NCI-H2029 (cell line): ENCODE measurements at regions not wholly inside any gene's neighbourhood (a gene's known extent, or its start where the extent isn't known, plus 50 kb on each side); places are given as distances from the start of the nearest gene placed in this dataset.

Source experiments
- DNase-seq: peaks from one replicate; lab custom pipeline; 2025; lab: John Stamatoyannopoulos, UW

GRCh38 chrX:38887222-38887621 is 86.0 kb downstream of the MID1IP1 start:
- DNase-seq, result no peak

GRCh38 chrX:38890326-38890725 is 89.1 kb downstream of the MID1IP1 start:
- DNase-seq, result no peak

GRCh38 chrX:38890963-38891362 is 89.7 kb downstream of the MID1IP1 start:
- no peak for DNase-seq

- no peak for DNase-seq
Observed at GRCh38 chrX:38891641-38892413, 90.6 kb downstream of the MID1IP1 start.

- DNase-seq, result no peak
Observed at GRCh38 chrX:38893441-38893840, 92.2 kb downstream of the MID1IP1 start.

GRCh38 chrX:38895775-38896174 is 94.5 kb downstream of the MID1IP1 start:
- DNase-seq, result no peak

- DNase-seq, result no peak
Observed at GRCh38 chrX:38896724-38897298, 95.6 kb downstream of the MID1IP1 start.

- DNase-seq, result no peak
Observed at GRCh38 chrX:38898261-38898660, 97.0 kb downstream of the MID1IP1 start.

- DNase-seq, result no peak
Observed at GRCh38 chrX:38899650-38900049, 98.4 kb downstream of the MID1IP1 start.

GRCh38 chrX:38900719-38901118 is 99.5 kb downstream of the MID1IP1 start:
- no peak for DNase-seq

GRCh38 chrX:38902972-38903492 is 101.8 kb downstream of the MID1IP1 start:
- DNase-seq, result no peak

GRCh38 chrX:38916801-38917200 is 115.5 kb downstream of the MID1IP1 start:
- DNase-seq, result no peak

GRCh38 chrX:38917954-38918353 is 116.7 kb downstream of the MID1IP1 start:
- DNase-seq, result no peak

- no peak for DNase-seq
Observed at GRCh38 chrX:38919202-38919601, 117.9 kb downstream of the MID1IP1 start.

- no peak for DNase-seq
Observed at GRCh38 chrX:38919853-38920528, 118.7 kb downstream of the MID1IP1 start.

GRCh38 chrX:38923451-38923969 is 122.3 kb downstream of the MID1IP1 start:
- DNase-seq, result no peak

- no peak for DNase-seq
Observed at GRCh38 chrX:38927592-38927991, 126.3 kb downstream of the MID1IP1 start.

GRCh38 chrX:38929966-38930421 is 128.7 kb downstream of the MID1IP1 start:
- DNase-seq, result no peak

- DNase-seq, result no peak
Observed at GRCh38 chrX:38930474-38930873, 129.2 kb downstream of the MID1IP1 start.

GRCh38 chrX:38935561-38935960 is 134.3 kb downstream of the MID1IP1 start:
- DNase-seq, result no peak

- peak; percentile 5 for DNase-seq
Observed at GRCh38 chrX:38937400-38937799, 136.1 kb downstream of the MID1IP1 start.

GRCh38 chrX:38937926-38938325 is 136.7 kb downstream of the MID1IP1 start:
- DNase-seq, result no peak

- DNase-seq, result no peak
Observed at GRCh38 chrX:38939067-38939466, 137.8 kb downstream of the MID1IP1 start.
